GM19025 (cell line): ENCODE measurements at regions not wholly inside any gene's neighbourhood (a gene's known extent, or its start where the extent isn't known, plus 50 kb on each side); places are given as distances from the start of the nearest gene placed in this dataset.

ENCODE experiments used
- ATAC-seq: cut with Tn5 transposase; IDR thresholded peaks from one replicate; pipeline ENCODE4 v1.9.1; 2021; ENCODE audit warnings: mild to moderate bottlenecking, low read depth, moderate library complexity; ENCODE audit not compliant: unreplicated experiment

GRCh38 chr2:175478096-175478768, 296.7 kb upstream of the ATP5MC3 start:
- ATAC-seq, result no peak

GRCh38 chr2:175476948-175477347, 295.4 kb upstream of the ATP5MC3 start:
- no peak for ATAC-seq

GRCh38 chr2:175476374-175476773, 294.9 kb upstream of the ATP5MC3 start:
- ATAC-seq, result no peak

GRCh38 chr2:175475130-175475529, 293.6 kb upstream of the ATP5MC3 start:
- no peak for ATAC-seq

GRCh38 chr2:175468431-175469098, 287.1 kb upstream of the ATP5MC3 start:
- no peak for ATAC-seq

GRCh38 chr2:175465101-175465500, 283.6 kb upstream of the ATP5MC3 start:
- ATAC-seq, result no peak

- ATAC-seq, result no peak
These were observed 282.8 kb upstream of the ATP5MC3 start for GRCh38 chr2:175464311-175464670.

GRCh38 chr2:175463589-175464310, 282.2 kb upstream of the ATP5MC3 start:
- no peak for ATAC-seq

- no peak for ATAC-seq
These were observed 281.7 kb upstream of the ATP5MC3 start for GRCh38 chr2:175463169-175463568.

- ATAC-seq, result no peak
These were observed 280.7 kb upstream of the ATP5MC3 start for GRCh38 chr2:175462246-175462645.

- no peak for ATAC-seq
These were observed 280.3 kb upstream of the ATP5MC3 start for GRCh38 chr2:175461839-175462238.

- ATAC-seq, result no peak
These were observed 276.5 kb upstream of the ATP5MC3 start for GRCh38 chr2:175457895-175458448.

GRCh38 chr2:175454953-175455389, 273.5 kb upstream of the ATP5MC3 start:
- no peak for ATAC-seq

- no peak for ATAC-seq
These were observed 268.7 kb upstream of the ATP5MC3 start for GRCh38 chr2:175450029-175450760.

- no peak for ATAC-seq
These were observed 268.1 kb upstream of the ATP5MC3 start for GRCh38 chr2:175449616-175450015.

GRCh38 chr2:175446201-175446600, 264.7 kb upstream of the ATP5MC3 start:
- ATAC-seq, result no peak

- no peak for ATAC-seq
These were observed 263.8 kb upstream of the ATP5MC3 start for GRCh38 chr2:175445281-175445680.

- no peak for ATAC-seq
These were observed 260.9 kb upstream of the ATP5MC3 start for GRCh38 chr2:175442441-175442840.

- ATAC-seq, result no peak
These were observed 259.8 kb upstream of the ATP5MC3 start for GRCh38 chr2:175441181-175441761.

- ATAC-seq, result no peak
These were observed 257.9 kb upstream of the ATP5MC3 start for GRCh38 chr2:175439416-175439815.
